Liver (tissue), 3 donors: ENCODE measurements at regions not wholly inside any gene's neighbourhood (a gene's known extent, or its start where the extent isn't known, plus 50 kb on each side); places are given as distances from the start of the nearest gene placed in this dataset.

Source experiments
- EGR1 ChIP-seq, 2 donors: IDR thresholded peaks; 2 replicates each; pipeline ENCODE4 v1.6.1; 2016 to 2018; ENCODE audit warnings: antibody characterized with exemption in 2 of 2, low read depth in 2 of 2
- FOXA1 ChIP-seq: IDR thresholded peaks from 2 replicates; pipeline ENCODE4 v1.6.1; 2016; ENCODE audit warnings: antibody characterized with exemption
- GABPA ChIP-seq, 2 donors: IDR thresholded peaks in 1 of 2; conservative IDR thresholded peaks in 1 of 2; 2 replicates each; pipeline ENCODE4 v1.6.1; 2016; ENCODE audit warnings: antibody characterized with exemption in 2 of 2, mild to moderate bottlenecking in 1 of 2, moderate library complexity in 1 of 2
- HNF4A ChIP-seq, 2 donors: conservative IDR thresholded peaks; 2 replicates each; pipeline ENCODE4 v1.6.1; 2016; ENCODE audit warnings: antibody characterized with exemption in 2 of 2, mild to moderate bottlenecking in 2 of 2
- RAD21 ChIP-seq, 2 donors: IDR thresholded peaks; 2 replicates each; pipeline ENCODE4 v1.6.1; 2016; ENCODE audit warnings: antibody characterized with exemption in 2 of 2, mild to moderate bottlenecking in 2 of 2
- SP1 ChIP-seq: IDR thresholded peaks from 2 replicates; pipeline ENCODE4 v1.6.1; 2018; ENCODE audit warnings: antibody characterized with exemption, mild to moderate bottlenecking
- TAF1 ChIP-seq: conservative IDR thresholded peaks from 2 replicates; pipeline ENCODE4 v1.6.1; 2016; ENCODE audit warnings: antibody characterized with exemption, mild to moderate bottlenecking
- YY1 ChIP-seq: IDR thresholded peaks from 2 replicates; pipeline ENCODE4 v1.6.1; 2016; ENCODE audit warnings: antibody characterized with exemption, mild to moderate bottlenecking
- TF ChIP-seq, protein P1 (sequence below): fragments of 150-350 bp; IDR thresholded peaks from 2 replicates; pipeline ENCODE4 v1.5.1; 2017; ENCODE audit warnings: improper control_type of control experiment, low read depth, low read length; ENCODE audit not compliant: missing input control
- TF ChIP-seq, protein P2 (sequence below): IDR thresholded peaks from 2 replicates; pipeline ENCODE4 v1.6.1; 2016; ENCODE audit warnings: antibody characterized with exemption
- TF ChIP-seq, protein P3 (sequence below): IDR thresholded peaks from 2 replicates; pipeline ENCODE4 v1.6.1; 2016; ENCODE audit warnings: antibody characterized with exemption, mild to moderate bottlenecking
- TF ChIP-seq, protein P4 (sequence below): IDR thresholded peaks from 2 replicates; pipeline ENCODE4 v1.6.1; 2016; ENCODE audit warnings: antibody characterized with exemption
- TF ChIP-seq, protein P5 (sequence below): IDR thresholded peaks from 2 replicates; pipeline ENCODE4 v1.6.1; 2016; ENCODE audit warnings: antibody characterized with exemption
- donor health status: healthy.
- donor health status: healthy.

DNA sequence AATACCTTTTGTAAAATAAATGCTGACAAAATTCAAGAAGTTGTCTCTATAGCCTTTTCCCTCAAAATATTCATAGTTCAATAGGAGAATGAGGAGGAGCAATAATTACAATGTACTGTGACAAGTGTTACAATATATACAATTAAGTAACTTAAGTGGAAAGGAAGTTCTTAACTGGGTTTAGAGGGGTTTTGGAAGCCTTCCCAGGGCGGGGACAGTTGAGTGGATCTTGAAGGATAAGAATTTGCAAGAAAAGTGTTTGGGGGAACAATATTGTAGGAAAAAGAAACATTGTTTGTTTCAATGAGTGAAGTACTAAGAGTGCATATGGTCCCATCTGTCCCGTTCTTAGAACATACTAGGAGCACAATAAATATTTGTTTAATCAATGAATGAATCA is 165.2 kb upstream of the PLSCR5 start:
- TF ChIP-seq YY1 (no peak), GABPA (IDR thresholded peaks at IDR 0.05 in 1 of 2, conservative IDR thresholded peaks at IDR 0.05 in 1 of 2) (no peak), HNF4A (conservative IDR thresholded peaks at IDR 0.05) (no peak), EGR1 (IDR thresholded peaks at IDR 0.05; ENCODE audit: low read depth in 2 of 2) (no peak), RAD21 (IDR thresholded peaks at IDR 0.05) (no peak), FOXA1 (no peak), TAF1 (no peak), SP1 (no peak)
- TF ChIP-seq, protein P1, sequence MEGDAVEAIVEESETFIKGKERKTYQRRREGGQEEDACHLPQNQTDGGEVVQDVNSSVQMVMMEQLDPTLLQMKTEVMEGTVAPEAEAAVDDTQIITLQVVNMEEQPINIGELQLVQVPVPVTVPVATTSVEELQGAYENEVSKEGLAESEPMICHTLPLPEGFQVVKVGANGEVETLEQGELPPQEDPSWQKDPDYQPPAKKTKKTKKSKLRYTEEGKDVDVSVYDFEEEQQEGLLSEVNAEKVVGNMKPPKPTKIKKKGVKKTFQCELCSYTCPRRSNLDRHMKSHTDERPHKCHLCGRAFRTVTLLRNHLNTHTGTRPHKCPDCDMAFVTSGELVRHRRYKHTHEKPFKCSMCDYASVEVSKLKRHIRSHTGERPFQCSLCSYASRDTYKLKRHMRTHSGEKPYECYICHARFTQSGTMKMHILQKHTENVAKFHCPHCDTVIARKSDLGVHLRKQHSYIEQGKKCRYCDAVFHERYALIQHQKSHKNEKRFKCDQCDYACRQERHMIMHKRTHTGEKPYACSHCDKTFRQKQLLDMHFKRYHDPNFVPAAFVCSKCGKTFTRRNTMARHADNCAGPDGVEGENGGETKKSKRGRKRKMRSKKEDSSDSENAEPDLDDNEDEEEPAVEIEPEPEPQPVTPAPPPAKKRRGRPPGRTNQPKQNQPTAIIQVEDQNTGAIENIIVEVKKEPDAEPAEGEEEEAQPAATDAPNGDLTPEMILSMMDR: no peak
- TF ChIP-seq, protein P2, sequence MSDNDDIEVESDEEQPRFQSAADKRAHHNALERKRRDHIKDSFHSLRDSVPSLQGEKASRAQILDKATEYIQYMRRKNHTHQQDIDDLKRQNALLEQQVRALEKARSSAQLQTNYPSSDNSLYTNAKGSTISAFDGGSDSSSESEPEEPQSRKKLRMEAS: no peak
- TF ChIP-seq, protein P3, sequence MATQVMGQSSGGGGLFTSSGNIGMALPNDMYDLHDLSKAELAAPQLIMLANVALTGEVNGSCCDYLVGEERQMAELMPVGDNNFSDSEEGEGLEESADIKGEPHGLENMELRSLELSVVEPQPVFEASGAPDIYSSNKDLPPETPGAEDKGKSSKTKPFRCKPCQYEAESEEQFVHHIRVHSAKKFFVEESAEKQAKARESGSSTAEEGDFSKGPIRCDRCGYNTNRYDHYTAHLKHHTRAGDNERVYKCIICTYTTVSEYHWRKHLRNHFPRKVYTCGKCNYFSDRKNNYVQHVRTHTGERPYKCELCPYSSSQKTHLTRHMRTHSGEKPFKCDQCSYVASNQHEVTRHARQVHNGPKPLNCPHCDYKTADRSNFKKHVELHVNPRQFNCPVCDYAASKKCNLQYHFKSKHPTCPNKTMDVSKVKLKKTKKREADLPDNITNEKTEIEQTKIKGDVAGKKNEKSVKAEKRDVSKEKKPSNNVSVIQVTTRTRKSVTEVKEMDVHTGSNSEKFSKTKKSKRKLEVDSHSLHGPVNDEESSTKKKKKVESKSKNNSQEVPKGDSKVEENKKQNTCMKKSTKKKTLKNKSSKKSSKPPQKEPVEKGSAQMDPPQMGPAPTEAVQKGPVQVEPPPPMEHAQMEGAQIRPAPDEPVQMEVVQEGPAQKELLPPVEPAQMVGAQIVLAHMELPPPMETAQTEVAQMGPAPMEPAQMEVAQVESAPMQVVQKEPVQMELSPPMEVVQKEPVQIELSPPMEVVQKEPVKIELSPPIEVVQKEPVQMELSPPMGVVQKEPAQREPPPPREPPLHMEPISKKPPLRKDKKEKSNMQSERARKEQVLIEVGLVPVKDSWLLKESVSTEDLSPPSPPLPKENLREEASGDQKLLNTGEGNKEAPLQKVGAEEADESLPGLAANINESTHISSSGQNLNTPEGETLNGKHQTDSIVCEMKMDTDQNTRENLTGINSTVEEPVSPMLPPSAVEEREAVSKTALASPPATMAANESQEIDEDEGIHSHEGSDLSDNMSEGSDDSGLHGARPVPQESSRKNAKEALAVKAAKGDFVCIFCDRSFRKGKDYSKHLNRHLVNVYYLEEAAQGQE: no peak
- TF ChIP-seq, protein P4, sequence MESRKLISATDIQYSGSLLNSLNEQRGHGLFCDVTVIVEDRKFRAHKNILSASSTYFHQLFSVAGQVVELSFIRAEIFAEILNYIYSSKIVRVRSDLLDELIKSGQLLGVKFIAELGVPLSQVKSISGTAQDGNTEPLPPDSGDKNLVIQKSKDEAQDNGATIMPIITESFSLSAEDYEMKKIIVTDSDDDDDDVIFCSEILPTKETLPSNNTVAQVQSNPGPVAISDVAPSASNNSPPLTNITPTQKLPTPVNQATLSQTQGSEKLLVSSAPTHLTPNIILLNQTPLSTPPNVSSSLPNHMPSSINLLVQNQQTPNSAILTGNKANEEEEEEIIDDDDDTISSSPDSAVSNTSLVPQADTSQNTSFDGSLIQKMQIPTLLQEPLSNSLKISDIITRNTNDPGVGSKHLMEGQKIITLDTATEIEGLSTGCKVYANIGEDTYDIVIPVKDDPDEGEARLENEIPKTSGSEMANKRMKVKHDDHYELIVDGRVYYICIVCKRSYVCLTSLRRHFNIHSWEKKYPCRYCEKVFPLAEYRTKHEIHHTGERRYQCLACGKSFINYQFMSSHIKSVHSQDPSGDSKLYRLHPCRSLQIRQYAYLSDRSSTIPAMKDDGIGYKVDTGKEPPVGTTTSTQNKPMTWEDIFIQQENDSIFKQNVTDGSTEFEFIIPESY: no peak
- TF ChIP-seq, protein P5, sequence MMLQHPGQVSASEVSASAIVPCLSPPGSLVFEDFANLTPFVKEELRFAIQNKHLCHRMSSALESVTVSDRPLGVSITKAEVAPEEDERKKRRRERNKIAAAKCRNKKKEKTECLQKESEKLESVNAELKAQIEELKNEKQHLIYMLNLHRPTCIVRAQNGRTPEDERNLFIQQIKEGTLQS: no peak
